ENCODE measurements at regions not wholly inside any gene's neighbourhood (a gene's known extent, or its start where the extent isn't known, plus 50 kb on each side); places are given as distances from the start of the nearest gene placed in this dataset.

GRCh38 chr18:68402784-68403183 is 312.1 kb downstream of the TMX3 start:
- no peak for TF ChIP-seq CTCF (IDR thresholded peaks at IDR 0.05)
- no peak for TF ChIP-seq POLR2A (IDR thresholded peaks at IDR 0.05)
- no peak for TF ChIP-seq POLR2AphosphoS5 (IDR thresholded peaks at IDR 0.05)
